ENCODE measurements at regions not wholly inside any gene's neighbourhood (a gene's known extent, or its start where the extent isn't known, plus 50 kb on each side); places are given as distances from the start of the nearest gene placed in this dataset.

DNA sequence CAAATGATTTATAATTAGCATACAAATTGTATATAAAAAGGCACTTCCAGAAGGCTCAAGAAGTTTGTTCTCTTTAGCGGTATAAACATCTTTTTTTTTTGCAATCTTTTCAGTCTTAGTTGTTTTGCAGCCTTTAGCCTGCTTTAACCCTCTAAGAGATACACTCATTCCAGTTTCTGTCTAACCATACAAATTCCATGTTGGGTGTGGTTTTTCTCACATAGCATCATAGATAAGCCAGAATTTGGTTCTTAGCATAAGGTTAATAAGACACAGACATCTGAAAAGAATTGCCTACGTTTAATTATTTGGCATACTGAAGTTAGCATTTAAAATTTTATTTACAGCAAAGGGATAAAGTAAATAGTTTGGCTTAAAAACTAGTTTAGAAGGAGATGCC, 92.5 kb upstream of the NPVF start:
- TF ChIP-seq, protein P1, sequence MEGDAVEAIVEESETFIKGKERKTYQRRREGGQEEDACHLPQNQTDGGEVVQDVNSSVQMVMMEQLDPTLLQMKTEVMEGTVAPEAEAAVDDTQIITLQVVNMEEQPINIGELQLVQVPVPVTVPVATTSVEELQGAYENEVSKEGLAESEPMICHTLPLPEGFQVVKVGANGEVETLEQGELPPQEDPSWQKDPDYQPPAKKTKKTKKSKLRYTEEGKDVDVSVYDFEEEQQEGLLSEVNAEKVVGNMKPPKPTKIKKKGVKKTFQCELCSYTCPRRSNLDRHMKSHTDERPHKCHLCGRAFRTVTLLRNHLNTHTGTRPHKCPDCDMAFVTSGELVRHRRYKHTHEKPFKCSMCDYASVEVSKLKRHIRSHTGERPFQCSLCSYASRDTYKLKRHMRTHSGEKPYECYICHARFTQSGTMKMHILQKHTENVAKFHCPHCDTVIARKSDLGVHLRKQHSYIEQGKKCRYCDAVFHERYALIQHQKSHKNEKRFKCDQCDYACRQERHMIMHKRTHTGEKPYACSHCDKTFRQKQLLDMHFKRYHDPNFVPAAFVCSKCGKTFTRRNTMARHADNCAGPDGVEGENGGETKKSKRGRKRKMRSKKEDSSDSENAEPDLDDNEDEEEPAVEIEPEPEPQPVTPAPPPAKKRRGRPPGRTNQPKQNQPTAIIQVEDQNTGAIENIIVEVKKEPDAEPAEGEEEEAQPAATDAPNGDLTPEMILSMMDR (conservative IDR thresholded peaks at IDR 0.05): no peak
- TF ChIP-seq EZH2 (IDR thresholded peaks at IDR 0.05; ENCODE audit: low read depth): no peak
